DMS53 (cell line): ENCODE measurements at regions not wholly inside any gene's neighbourhood (a gene's known extent, or its start where the extent isn't known, plus 50 kb on each side); places are given as distances from the start of the nearest gene placed in this dataset.
"Not testable (repeated sequence)": the region's sequence is repeated elsewhere in the genome, so short reads cannot be mapped to it uniquely, and the experiment has no call there.

ENCODE experiments used
- DNase-seq: peaks from one replicate; lab custom pipeline; 2025; lab: John Stamatoyannopoulos, UW

DNA sequence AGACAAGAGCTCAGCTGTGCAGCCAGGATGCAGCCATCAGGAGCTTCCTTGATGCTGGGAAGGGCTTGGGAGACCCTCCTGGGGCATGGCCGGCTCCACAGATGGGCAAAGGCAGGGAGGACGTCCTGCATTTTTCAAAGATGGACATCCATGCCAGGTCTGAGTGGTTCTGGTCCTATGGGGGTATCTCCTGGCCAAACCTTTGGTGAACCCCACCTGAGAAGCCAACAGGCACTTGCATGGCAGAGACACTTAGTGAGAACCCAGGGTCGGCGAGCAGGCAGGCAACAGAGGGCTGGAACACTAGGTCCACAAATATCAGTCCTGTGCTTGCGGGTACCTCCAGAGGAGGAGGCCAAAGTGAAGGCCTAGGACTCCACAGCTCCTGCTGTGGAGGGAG lies 70.0 kb downstream of the KCTD15 start:
- DNase-seq = no peak

- DNase-seq = no peak
Measured at GRCh38 chr19:33868076-33868735, 71.5 kb downstream of the KCTD15 start.

GRCh38 chr19:33868788-33869412 lies 72.2 kb downstream of the KCTD15 start:
- DNase-seq = no peak

- not testable (repeated sequence) for DNase-seq
Measured at GRCh38 chr19:33870298-33870932, 73.7 kb downstream of the KCTD15 start.

- DNase-seq = no peak
Measured at GRCh38 chr19:33871605-33872004, 74.9 kb downstream of the KCTD15 start.

DNA sequence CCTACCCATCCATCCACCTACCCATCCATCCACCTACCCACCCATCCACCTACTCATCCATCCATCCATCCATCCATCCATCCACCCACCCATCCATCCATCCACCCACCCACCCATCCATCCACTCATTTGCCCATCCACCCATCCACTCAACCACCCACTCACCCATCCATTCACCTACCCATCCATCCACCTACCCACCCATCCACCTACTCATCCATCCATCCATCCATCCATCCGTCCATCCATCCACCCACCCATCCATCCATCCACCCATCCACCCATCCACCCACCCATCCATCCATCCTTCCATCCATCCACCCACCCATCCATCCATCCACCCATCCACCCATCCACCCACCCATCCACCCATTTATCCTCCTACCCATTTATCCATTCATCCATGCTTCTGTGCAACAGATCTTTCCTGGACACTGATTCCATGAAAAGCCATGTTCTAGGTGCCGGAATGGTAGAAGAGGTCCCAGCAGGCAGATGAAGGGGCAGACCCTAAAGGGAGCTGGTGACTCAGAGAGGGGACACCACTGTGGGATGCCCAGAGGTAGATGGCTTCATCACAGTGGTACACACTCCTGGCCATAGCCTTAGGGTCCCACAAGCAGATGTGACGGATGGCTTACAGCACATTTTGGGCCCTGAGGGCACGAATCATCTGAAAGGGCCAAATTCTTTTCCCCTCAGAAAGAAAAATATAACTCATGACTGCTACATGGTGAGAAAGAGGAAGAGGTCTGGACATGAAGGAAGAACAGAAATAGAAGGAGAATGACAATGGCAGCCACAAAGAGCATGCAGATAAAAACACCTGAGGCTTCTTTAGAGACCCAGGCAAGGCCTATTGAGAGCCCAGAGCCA lies 76.0 kb downstream of the KCTD15 start:
- no peak for DNase-seq

GRCh38 chr19:33875071-33875470 lies 78.4 kb downstream of the KCTD15 start:
- no peak for DNase-seq

- no peak for DNase-seq
Measured at GRCh38 chr19:33876192-33876591, 79.5 kb downstream of the KCTD15 start.

DNA sequence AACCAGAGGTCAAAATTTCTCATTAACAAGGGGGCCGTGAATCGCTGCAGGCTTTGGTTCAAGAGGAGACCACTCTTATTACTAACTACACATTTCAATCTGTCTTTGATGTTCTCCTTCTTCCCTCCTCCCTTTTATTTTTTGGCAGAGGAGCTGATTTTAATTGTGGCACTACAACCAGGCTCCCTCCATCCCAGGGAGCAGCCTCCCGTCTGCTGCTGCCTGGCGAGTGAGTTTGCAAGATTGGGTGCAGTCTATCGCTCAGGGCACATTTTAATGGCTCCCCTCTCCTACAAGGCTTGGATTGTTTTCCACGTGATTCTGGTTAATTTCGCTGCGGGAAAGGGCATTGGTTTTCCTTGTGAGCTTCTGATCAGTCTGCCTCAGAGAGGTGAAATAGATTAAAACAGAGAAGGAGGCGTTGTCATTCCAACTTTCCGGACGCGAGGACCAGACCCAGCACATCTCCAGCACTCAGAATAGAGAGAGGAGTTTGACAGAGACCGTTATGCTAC lies 81.4 kb downstream of the KCTD15 start:
- no peak for DNase-seq

GRCh38 chr19:33878910-33879810 lies 82.5 kb downstream of the KCTD15 start:
- no peak for DNase-seq

GRCh38 chr19:33879818-33880575 lies 83.3 kb downstream of the KCTD15 start:
- no peak for DNase-seq

- peak; percentile 29 for DNase-seq
Measured at GRCh38 chr19:33883859-33884519, 87.3 kb downstream of the KCTD15 start.

GRCh38 chr19:33885236-33885635 lies 88.6 kb downstream of the KCTD15 start:
- no peak for DNase-seq

DNA sequence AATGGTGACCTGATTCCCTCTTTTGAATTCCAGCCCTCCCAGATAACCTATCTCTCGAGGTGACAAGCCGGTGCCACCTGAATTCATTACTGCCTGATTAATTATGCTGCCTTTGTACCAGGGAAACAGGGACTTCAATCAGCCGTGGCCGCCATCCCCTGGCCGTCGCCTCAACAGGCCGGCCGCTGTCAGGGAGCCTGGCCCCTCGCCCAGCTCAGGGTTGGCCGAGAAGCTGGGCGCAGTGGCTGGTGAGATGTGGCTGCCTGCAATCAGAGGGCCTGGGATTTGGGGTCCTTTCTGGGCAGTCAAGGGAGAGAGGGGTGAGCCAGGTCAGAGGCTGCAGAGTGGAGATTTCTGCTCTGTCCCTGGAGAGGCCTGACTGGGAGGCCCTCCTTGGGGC lies 91.2 kb downstream of the KCTD15 start:
- no peak for DNase-seq

DNA sequence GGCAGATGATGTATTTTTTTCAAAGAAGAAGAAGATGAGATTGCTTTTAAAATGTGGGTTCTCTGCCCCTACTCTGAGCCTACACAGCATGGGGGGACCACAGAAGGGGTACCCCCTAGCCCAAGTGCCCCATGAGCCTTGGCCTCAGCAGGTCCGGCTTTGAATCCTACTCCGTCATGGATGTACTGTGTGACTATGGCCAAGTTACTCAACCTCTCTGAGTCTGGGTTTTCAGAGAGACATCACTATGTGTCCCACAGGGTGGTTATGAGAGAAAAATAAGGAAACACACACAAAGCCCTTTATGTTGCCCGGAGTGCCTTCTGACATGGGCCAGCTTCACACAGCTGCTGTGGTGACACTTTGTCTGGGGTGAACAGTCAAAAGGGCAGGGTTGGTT lies 92.0 kb downstream of the KCTD15 start:
- no peak for DNase-seq

DNA sequence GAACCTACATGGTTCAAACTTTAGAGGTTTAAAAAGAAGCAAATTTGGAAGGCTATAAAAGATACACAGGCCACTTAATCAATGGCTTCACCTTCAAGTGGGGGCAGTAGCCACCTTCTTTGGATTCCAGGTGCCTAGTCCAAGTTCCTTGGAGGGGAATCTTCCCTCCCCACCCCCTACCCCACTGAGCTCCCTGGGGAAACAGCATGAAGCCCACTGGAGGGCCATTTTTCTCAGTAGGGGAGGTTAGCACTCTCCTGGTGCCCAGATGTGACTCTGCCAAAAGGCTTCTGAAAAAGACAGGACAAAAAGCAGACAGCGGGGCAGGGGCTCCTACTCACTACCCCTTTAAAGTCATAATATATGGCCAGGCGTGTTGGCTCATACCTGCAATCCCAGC lies 93.9 kb downstream of the KCTD15 start:
- no peak for DNase-seq

GRCh38 chr19:33891773-33892172 lies 95.1 kb downstream of the KCTD15 start:
- DNase-seq = no peak

- no peak for DNase-seq
Measured at GRCh38 chr19:33894787-33895186, 98.1 kb downstream of the KCTD15 start.

GRCh38 chr19:33895366-33895765 lies 98.7 kb downstream of the KCTD15 start:
- DNase-seq = no peak
